ENCODE measurements at regions not wholly inside any gene's neighbourhood (a gene's known extent, or its start where the extent isn't known, plus 50 kb on each side); places are given as distances from the start of the nearest gene placed in this dataset.
"Not testable (repeated sequence)": the region's sequence is repeated elsewhere in the genome, so short reads cannot be mapped to it uniquely, and the experiment has no call there.

GRCh38 chr20:57813509-57814269 is 103.9 kb upstream of the PMEPA1 start:
- no peak for DNase-seq

- DNase-seq: not testable (repeated sequence)
Observed at GRCh38 chr20:57812632-57813031, 102.8 kb upstream of the PMEPA1 start.

- no peak for DNase-seq
Observed at GRCh38 chr20:57811374-57812020, 101.7 kb upstream of the PMEPA1 start.

GRCh38 chr20:57810511-57811373 is 100.9 kb upstream of the PMEPA1 start:
- no peak for DNase-seq

- DNase-seq: no peak
Observed at GRCh38 chr20:57809661-57810172, 99.9 kb upstream of the PMEPA1 start.

GRCh38 chr20:57809149-57809548 is 99.3 kb upstream of the PMEPA1 start:
- no peak for DNase-seq

GRCh38 chr20:57808264-57809070 is 98.7 kb upstream of the PMEPA1 start:
- DNase-seq: no peak

GRCh38 chr20:57807401-57808263 is 97.8 kb upstream of the PMEPA1 start:
- no peak for DNase-seq

- DNase-seq: no peak
Observed at GRCh38 chr20:57806975-57807374, 97.2 kb upstream of the PMEPA1 start.

- DNase-seq: no peak
Observed at GRCh38 chr20:57806476-57806875, 96.7 kb upstream of the PMEPA1 start.

- DNase-seq: no peak
Observed at GRCh38 chr20:57805747-57806146, 95.9 kb upstream of the PMEPA1 start.

GRCh38 chr20:57804470-57805250 is 94.8 kb upstream of the PMEPA1 start:
- no peak for DNase-seq

- no peak for DNase-seq
Observed at GRCh38 chr20:57803508-57804005, 93.7 kb upstream of the PMEPA1 start.

- DNase-seq: no peak
Observed at GRCh38 chr20:57802765-57803507, 93.1 kb upstream of the PMEPA1 start.

GRCh38 chr20:57801581-57801980 is 91.8 kb upstream of the PMEPA1 start:
- DNase-seq: no peak

GRCh38 chr20:57800791-57801430 is 91.1 kb upstream of the PMEPA1 start:
- no peak for DNase-seq

GRCh38 chr20:57797401-57797800 is 87.6 kb upstream of the PMEPA1 start:
- DNase-seq: no peak

GRCh38 chr20:57795977-57796560 is 86.3 kb upstream of the PMEPA1 start:
- no peak for DNase-seq

- DNase-seq: no peak
Observed at GRCh38 chr20:57795342-57795697, 85.5 kb upstream of the PMEPA1 start.

Measured in SHP77 treated with DMSO at 0.1 percent for 48 hours (cell line).